ENCODE measurements at regions not wholly inside any gene's neighbourhood (a gene's known extent, or its start where the extent isn't known, plus 50 kb on each side); places are given as distances from the start of the nearest gene placed in this dataset.

- Histone ChIP-seq H3K27me3 (ENCODE audit: control insufficient read depth in 4 of 4, insufficient read depth in 4 of 4, low read length in 3 of 4) (no peaks in the 10 kb centered on the region), H3K9ac (ENCODE audit: low read depth in 1 of 2, low read length in 2 of 2) (no peak overlapping the region), H3K36me3 (ENCODE audit: control insufficient read depth in 4 of 4, insufficient read depth in 3 of 4, low read depth in 1 of 4, low read length in 3 of 4) (no peaks in the 10 kb centered on the region), H3K4me1 (ENCODE audit: control insufficient read depth in 4 of 4, insufficient read depth in 4 of 4, low read length in 3 of 4) (no peaks in the 10 kb centered on the region), H3K27ac (ENCODE audit: low read depth in 1 of 2, low read length in 2 of 2) (no peak overlapping the region), H3K9me3 (ENCODE audit: control insufficient read depth in 4 of 4, low read length in 3 of 4) (no peaks in the 10 kb centered on the region), H3K4me3 (ENCODE audit: low read depth in 1 of 3, low read length in 3 of 3) (no peak overlapping the region)
- TF ChIP-seq JUND (IDR thresholded peaks at IDR 0.05), result no peak
- TF ChIP-seq HNF4A (conservative IDR thresholded peaks at IDR 0.05), result no peak
- no peak for DNase-seq (ENCODE audit: low spot score)
- 62% methylated on average over 3 of the region's 3 CpGs for WGBS
These were observed 149.1 kb downstream of the AMY1C start for GRCh38 chr1:103898576-103899345.

- Histone ChIP-seq H3K36me3 (ENCODE audit: control insufficient read depth in 4 of 4, insufficient read depth in 3 of 4, low read depth in 1 of 4, low read length in 3 of 4) (no peaks in the 10 kb centered on the region), H3K4me3 (ENCODE audit: low read depth in 1 of 3, low read length in 3 of 3) (no peak overlapping the region), H3K27ac (ENCODE audit: low read depth in 1 of 2, low read length in 2 of 2) (no peak overlapping the region), H3K9ac (ENCODE audit: low read depth in 1 of 2, low read length in 2 of 2) (no peak overlapping the region), H3K27me3 (ENCODE audit: control insufficient read depth in 4 of 4, insufficient read depth in 4 of 4, low read length in 3 of 4) (no peaks in the 10 kb centered on the region), H3K9me3 (ENCODE audit: control insufficient read depth in 4 of 4, low read length in 3 of 4) (no peaks in the 10 kb centered on the region), H3K4me1 (ENCODE audit: control insufficient read depth in 4 of 4, insufficient read depth in 4 of 4, low read length in 3 of 4) (no peaks in the 10 kb centered on the region)
- WGBS, result 83% methylated on average over 3 of the region's 3 CpGs
- TF ChIP-seq RAD21 (IDR thresholded peaks at IDR 0.05) (no peak), ZBTB33 (IDR thresholded peaks at IDR 0.05) (no peak), ATF3 (IDR thresholded peaks at IDR 0.05) (no peak), NR2F2 (IDR thresholded peaks at IDR 0.05) (no peak)
- no peak for DNase-seq (ENCODE audit: low spot score)
These were observed 150.3 kb downstream of the AMY1C start for GRCh38 chr1:103900005-103900404.

- TF ChIP-seq TAF1 (conservative IDR thresholded peaks at IDR 0.05) (no peak), FOXA1 (IDR thresholded peaks at IDR 0.05) (no peak), ZBTB33 (IDR thresholded peaks at IDR 0.05) (no peak), YY1 (IDR thresholded peaks at IDR 0.05) (no peak), HNF4G (IDR thresholded peaks at IDR 0.05) (no peak), JUND (IDR thresholded peaks at IDR 0.05) (no peak), RXRA (IDR thresholded peaks at IDR 0.05) (no peak), REST (IDR thresholded peaks at IDR 0.05) (no peak), MAX (IDR thresholded peaks at IDR 0.05) (no peak), EGR1 (IDR thresholded peaks at IDR 0.05; ENCODE audit: low read depth in 2 of 2) (no peak)
- H3K9ac ChIP-seq (ENCODE audit: low read depth in 1 of 2, low read length in 2 of 2), result no peak overlapping the region
- no peaks in the 10 kb centered on the region for H3K9me3 ChIP-seq (ENCODE audit: control insufficient read depth in 4 of 4, low read length in 3 of 4)
- WGBS, result 55% methylated on average over 4 of the region's 4 CpGs
- no peak overlapping the region for H3K4me3 ChIP-seq (ENCODE audit: low read depth in 1 of 3, low read length in 3 of 3)
- H3K36me3 ChIP-seq (ENCODE audit: control insufficient read depth in 4 of 4, insufficient read depth in 3 of 4, low read depth in 1 of 4, low read length in 3 of 4), result no peaks in the 10 kb centered on the region
- no peaks in the 10 kb centered on the region for H3K27me3 ChIP-seq (ENCODE audit: control insufficient read depth in 4 of 4, insufficient read depth in 4 of 4, low read length in 3 of 4)
- no peaks in the 10 kb centered on the region for H3K4me1 ChIP-seq (ENCODE audit: control insufficient read depth in 4 of 4, insufficient read depth in 4 of 4, low read length in 3 of 4)
- no peak overlapping the region for H3K27ac ChIP-seq (ENCODE audit: low read depth in 1 of 2, low read length in 2 of 2)
- DNase-seq (ENCODE audit: low spot score), result no peak
These were observed 151.4 kb downstream of the AMY1C start for GRCh38 chr1:103901072-103901471.

Measured in liver (tissue), 7 donors.